Lower lobe of right lung (tissue), 2 donors: ENCODE measurements at regions not wholly inside any gene's neighbourhood (a gene's known extent, or its start where the extent isn't known, plus 50 kb on each side); places are given as distances from the start of the nearest gene placed in this dataset.

Source experiments
- ATAC-seq, 2 donors: fragments of 200-7000 bp; cut with Tn5 transposase; one replicate each; pipeline ENCODE4 v1.9.1; 2020 to 2022; ENCODE audit warnings: mild to moderate bottlenecking in 2 of 2, moderate library complexity in 2 of 2
- DNase-seq: peaks from one replicate; pipeline ENCODE4 v3.0.0-alpha.2; 2020
- H3K27ac ChIP-seq: fragments of 200-600 bp; one replicate; pipeline ENCODE4 v1.8.0; 2022
- H3K27me3 ChIP-seq: fragments of 200-600 bp; one replicate; pipeline ENCODE4 v1.8.0; 2022; ENCODE audit warnings: low read depth
- H3K36me3 ChIP-seq: fragments of 200-600 bp; one replicate; pipeline ENCODE4 v1.8.0; 2022; ENCODE audit warnings: mild to moderate bottlenecking
- H3K4me1 ChIP-seq: fragments of 200-600 bp; one replicate; pipeline ENCODE4 v1.8.0; 2022
- H3K4me3 ChIP-seq: fragments of 200-600 bp; one replicate; pipeline ENCODE4 v1.8.0; 2022; ENCODE audit warnings: mild to moderate bottlenecking
- H3K9me3 ChIP-seq: fragments of 200-600 bp; one replicate; pipeline ENCODE4 v1.8.0; 2022
- intact Hi-C: fragments of 100-400 bp; cut with DNase I; formaldehyde crosslinking; loops from one replicate; pipeline ENCODE4 v1.11.0; 2022
- TF ChIP-seq, protein P1 (sequence below): fragments of 200-600 bp; IDR thresholded peaks from one replicate; pipeline ENCODE4 v1.8.0; 2022; ENCODE audit warnings: antibody characterized with exemption, mild to moderate bottlenecking
- donor health status: DM: no; HTN: yes; CAD: no; lungs with severe emphysema.

DNA sequence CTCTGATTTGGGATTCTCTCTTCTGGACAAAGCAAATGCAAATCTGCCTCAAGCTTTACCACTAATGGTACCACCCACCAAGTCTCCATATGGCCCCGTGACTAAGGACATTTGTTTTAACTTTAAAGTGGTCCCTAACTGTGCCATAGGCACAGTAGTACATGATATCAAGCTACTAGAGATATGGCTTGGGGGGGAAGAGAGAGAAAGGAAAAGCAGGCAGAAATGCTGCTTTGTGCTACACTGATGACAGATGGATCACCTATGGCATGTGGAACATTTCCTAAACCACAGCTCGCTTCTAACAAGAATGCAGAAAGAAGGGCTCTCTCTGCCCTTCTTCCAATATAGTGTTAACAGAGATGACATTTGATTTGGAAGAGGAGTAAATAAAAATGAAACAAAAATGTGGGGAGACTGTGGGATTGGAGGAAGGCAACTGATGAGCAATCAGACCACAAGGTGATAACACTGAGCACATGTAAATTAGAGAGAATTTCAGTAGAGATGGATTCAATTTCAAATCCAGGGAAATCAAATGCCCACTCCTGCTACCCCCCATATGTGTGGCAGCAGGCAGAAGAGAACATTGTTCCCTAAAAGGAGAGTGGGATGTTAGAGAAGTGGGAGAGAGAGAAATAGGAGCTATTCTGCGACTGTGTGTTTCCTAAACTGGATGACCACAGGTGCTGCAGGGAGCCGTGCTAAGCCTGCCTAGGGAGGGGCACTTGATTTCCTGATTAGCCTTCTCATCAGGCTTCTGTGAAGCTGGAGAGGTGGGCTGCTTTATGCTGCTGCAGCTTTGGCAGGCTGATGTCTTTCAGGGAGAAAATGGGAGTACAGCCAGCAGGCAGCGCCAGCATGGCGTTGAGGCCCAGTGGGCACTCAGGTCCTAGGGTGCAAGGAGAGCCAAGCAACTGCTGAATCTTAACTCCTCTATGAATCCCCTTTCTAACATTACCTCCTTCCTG is 75.3 kb downstream of the ZNF648 start:
- H3K4me1 ChIP-seq, result no peaks in the 10 kb centered on the region
- intact Hi-C loops, result no loop called here
- no peak overlapping the region for H3K4me3 ChIP-seq

DNA sequence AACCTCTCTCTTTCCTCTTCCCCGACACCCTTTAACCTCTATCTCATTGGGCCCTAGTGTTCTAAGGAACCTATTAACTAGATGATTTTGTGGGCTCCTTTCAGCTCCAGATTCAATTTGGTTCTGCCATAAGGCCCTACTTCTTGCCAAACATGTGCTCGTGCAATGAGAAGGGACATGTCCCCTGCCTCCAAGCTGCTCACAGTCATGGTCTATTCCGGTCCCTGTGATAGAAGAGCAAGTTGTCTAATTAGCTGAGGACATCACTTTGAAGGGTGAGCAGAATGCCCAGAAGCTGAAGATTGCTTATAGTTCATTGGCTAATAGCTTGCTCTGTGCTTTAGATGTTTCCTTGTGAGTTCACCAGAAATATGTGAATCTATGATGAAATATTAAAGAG is 76.2 kb downstream of the ZNF648 start:
- Histone ChIP-seq H3K4me1 (no peaks in the 10 kb centered on the region), H3K9me3 (no peaks in the 10 kb centered on the region), H3K4me3 (no peak overlapping the region), H3K27ac (no peak overlapping the region), H3K36me3 (no peaks in the 10 kb centered on the region), H3K27me3 (no peaks in the 10 kb centered on the region)
- intact Hi-C loops, result no loop called here
- DNase-seq (no peak), ATAC-seq (no peak)
- TF ChIP-seq, protein P1, sequence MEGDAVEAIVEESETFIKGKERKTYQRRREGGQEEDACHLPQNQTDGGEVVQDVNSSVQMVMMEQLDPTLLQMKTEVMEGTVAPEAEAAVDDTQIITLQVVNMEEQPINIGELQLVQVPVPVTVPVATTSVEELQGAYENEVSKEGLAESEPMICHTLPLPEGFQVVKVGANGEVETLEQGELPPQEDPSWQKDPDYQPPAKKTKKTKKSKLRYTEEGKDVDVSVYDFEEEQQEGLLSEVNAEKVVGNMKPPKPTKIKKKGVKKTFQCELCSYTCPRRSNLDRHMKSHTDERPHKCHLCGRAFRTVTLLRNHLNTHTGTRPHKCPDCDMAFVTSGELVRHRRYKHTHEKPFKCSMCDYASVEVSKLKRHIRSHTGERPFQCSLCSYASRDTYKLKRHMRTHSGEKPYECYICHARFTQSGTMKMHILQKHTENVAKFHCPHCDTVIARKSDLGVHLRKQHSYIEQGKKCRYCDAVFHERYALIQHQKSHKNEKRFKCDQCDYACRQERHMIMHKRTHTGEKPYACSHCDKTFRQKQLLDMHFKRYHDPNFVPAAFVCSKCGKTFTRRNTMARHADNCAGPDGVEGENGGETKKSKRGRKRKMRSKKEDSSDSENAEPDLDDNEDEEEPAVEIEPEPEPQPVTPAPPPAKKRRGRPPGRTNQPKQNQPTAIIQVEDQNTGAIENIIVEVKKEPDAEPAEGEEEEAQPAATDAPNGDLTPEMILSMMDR, result no peak

More for the DNA sequence above, 75.3 kb downstream of the ZNF648 start:
- H3K9me3 ChIP-seq, result no peaks in the 10 kb centered on the region
- TF ChIP-seq, protein P1, result no peak
- no peak overlapping the region for H3K27ac ChIP-seq
- H3K36me3 ChIP-seq, result no peaks in the 10 kb centered on the region
- DNase-seq (no peak), ATAC-seq (no peak)
- no peaks in the 10 kb centered on the region for H3K27me3 ChIP-seq

- Histone ChIP-seq H3K27ac (no peak overlapping the region), H3K4me1 (no peaks in the 10 kb centered on the region), H3K36me3 (no peaks in the 10 kb centered on the region), H3K27me3 (no peaks in the 10 kb centered on the region), H3K4me3 (no peak overlapping the region), H3K9me3 (no peaks in the 10 kb centered on the region)
- DNase-seq, result no peak
- intact Hi-C loops, result no loop called here
- ATAC-seq, result no peak
- TF ChIP-seq, protein P1, result no peak
These were observed 77.5 kb downstream of the ZNF648 start for GRCh38 chr1:181984006-181984405.

DNA sequence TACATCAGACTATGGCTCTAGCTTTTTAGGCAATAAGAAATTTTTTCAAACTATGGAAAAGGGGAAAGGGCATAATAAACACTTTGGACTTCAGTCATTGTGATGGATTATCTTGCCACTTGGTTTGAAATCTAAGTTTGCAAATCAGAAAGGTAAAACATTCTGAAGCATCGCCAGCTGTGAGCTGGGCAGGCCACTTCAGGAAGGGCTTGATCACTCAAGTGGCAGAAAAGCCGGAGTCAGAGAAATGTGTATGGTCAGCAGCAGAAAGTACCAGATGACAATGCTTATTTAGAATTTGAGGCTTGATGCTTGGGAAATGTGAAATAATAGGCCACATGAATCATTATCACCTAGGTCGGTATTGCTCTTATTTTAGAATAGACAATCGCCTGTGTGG is 79.7 kb downstream of the ZNF648 start:
- Histone ChIP-seq H3K9me3 (no peaks in the 10 kb centered on the region), H3K4me1 (no peaks in the 10 kb centered on the region), H3K27ac (no peak overlapping the region), H3K36me3 (no peaks in the 10 kb centered on the region), H3K27me3 (no peaks in the 10 kb centered on the region), H3K4me3 (no peak overlapping the region)
- intact Hi-C loops, result no loop called here
- TF ChIP-seq, protein P1, result no peak
- ATAC-seq (no peak), DNase-seq (no peak)

GRCh38 chr1:181972256-181972655 is 89.3 kb downstream of the ZNF648 start:
- ATAC-seq (no peak), DNase-seq (no peak)
- no peak overlapping the region for H3K27ac ChIP-seq
- intact Hi-C loops, result no loop called here
- H3K4me1 ChIP-seq, result no peaks in the 10 kb centered on the region
- no peaks in the 10 kb centered on the region for H3K36me3 ChIP-seq
- no peak overlapping the region for H3K4me3 ChIP-seq
- TF ChIP-seq, protein P1, result no peak
- no peaks in the 10 kb centered on the region for H3K27me3 ChIP-seq
- peaks cover 8% of the 10 kb centered on the region for H3K9me3 ChIP-seq
